ENCODE measurements at regions not wholly inside any gene's neighbourhood (a gene's known extent, or its start where the extent isn't known, plus 50 kb on each side); places are given as distances from the start of the nearest gene placed in this dataset.

GRCh38 chr10:128875030-128875744 is 591.9 kb upstream of the MGMT start:
- H3K9me3 Mint-ChIP-seq = peaks cover 76% of the 10 kb centered on the region

DNA sequence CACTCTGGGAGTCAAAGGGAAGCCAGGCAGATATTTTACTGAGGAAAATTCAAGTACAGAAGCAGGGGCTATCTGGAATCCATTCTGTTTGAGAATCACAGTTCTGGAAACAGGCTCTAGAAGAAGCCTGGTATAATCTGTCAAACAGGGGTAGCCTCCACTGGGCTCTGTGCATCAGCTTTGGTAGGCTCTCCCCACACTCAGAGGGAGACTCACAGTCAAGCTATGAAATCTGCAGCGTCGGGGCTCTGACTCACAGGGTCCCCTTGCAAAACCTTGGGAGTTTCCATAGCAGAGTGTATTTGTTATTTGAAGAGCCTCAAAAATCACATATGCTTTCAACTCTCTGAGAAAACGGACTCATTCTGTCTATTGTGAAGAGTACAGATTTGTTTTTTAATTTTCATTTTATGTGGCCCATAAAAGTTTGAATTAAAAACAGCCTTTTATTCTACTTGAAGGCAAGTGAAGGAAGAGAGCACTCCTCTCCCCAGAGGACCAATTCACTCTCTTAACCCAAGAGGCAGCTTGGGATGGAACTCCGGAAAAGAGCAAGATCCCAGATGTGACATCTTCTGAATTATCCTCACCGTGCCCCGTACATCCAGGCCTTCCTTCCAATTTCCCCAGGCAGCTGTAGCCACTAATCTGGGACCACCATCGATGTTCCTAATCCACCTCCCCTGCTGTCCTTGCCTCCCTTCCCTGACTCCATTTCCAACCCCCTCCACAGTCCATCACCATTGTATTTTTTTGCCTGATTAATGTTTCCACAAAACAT is 590.9 kb upstream of the MGMT start:
- Mint-ChIP-seq H3K27me3 (ENCODE audit: insufficient read depth) (peaks cover 4% of the 10 kb centered on the region), H3K36me3 (ENCODE audit: low read depth) (peaks cover 10% of the 10 kb centered on the region; the same call in 1 of the 2 replicates), H3K4me1 (ENCODE audit: low read depth) (no peaks in the 10 kb centered on the region), H3K4me3 (no peak overlapping the region), H3K27ac (no peak overlapping the region), H3K9me3 (peaks cover 76% of the 10 kb centered on the region)
- TF ChIP-seq, protein P1, sequence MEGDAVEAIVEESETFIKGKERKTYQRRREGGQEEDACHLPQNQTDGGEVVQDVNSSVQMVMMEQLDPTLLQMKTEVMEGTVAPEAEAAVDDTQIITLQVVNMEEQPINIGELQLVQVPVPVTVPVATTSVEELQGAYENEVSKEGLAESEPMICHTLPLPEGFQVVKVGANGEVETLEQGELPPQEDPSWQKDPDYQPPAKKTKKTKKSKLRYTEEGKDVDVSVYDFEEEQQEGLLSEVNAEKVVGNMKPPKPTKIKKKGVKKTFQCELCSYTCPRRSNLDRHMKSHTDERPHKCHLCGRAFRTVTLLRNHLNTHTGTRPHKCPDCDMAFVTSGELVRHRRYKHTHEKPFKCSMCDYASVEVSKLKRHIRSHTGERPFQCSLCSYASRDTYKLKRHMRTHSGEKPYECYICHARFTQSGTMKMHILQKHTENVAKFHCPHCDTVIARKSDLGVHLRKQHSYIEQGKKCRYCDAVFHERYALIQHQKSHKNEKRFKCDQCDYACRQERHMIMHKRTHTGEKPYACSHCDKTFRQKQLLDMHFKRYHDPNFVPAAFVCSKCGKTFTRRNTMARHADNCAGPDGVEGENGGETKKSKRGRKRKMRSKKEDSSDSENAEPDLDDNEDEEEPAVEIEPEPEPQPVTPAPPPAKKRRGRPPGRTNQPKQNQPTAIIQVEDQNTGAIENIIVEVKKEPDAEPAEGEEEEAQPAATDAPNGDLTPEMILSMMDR (IDR thresholded peaks at IDR 0.05) = no peak
- DNase-seq = peak; percentile 1

More at GRCh38 chr10:128875030-128875744, 591.9 kb upstream of the MGMT start:
- H3K27ac Mint-ChIP-seq = no peak overlapping the region
- TF ChIP-seq, protein P1 (IDR thresholded peaks at IDR 0.05) = no peak
- H3K27me3 Mint-ChIP-seq (ENCODE audit: insufficient read depth) = peaks cover 4% of the 10 kb centered on the region
- peaks cover 14% of the 10 kb centered on the region; the same call in 1 of the 2 replicates for H3K36me3 Mint-ChIP-seq (ENCODE audit: low read depth)
- no peak for DNase-seq
- no peak overlapping the region for H3K4me3 Mint-ChIP-seq
- H3K4me1 Mint-ChIP-seq (ENCODE audit: low read depth) = no peaks in the 10 kb centered on the region

DNA sequence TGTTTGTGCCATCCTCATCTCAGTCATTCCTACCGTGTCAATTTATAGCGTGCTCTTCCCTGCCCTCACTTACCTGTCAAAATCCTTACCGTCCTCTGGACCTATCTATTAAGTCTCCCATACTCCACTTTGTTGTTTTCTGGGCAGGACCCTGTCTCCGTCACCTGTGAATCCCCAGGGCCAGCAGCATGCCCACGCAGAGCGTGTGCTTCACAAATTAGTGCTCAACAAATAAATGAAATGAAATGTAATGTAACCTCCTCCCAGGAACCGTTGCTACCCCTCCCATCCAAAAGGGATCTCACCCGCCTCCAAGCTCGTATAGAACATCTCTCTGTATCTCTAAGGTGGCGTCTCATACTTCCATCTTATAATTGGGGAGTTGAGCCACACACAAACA is 589.9 kb upstream of the MGMT start:
- Mint-ChIP-seq H3K27ac (no peak overlapping the region), H3K4me3 (no peak overlapping the region), H3K27me3 (ENCODE audit: insufficient read depth) (no peaks in the 10 kb centered on the region), H3K36me3 (ENCODE audit: low read depth) (0 out of 2 replicates have a peak, but pooled peaks cover 5% of the 10 kb centered on the region), H3K9me3 (peaks cover 80% of the 10 kb centered on the region), H3K4me1 (ENCODE audit: low read depth) (no peaks in the 10 kb centered on the region)
- no peak for DNase-seq
- TF ChIP-seq, protein P1 (IDR thresholded peaks at IDR 0.05) = no peak

DNA sequence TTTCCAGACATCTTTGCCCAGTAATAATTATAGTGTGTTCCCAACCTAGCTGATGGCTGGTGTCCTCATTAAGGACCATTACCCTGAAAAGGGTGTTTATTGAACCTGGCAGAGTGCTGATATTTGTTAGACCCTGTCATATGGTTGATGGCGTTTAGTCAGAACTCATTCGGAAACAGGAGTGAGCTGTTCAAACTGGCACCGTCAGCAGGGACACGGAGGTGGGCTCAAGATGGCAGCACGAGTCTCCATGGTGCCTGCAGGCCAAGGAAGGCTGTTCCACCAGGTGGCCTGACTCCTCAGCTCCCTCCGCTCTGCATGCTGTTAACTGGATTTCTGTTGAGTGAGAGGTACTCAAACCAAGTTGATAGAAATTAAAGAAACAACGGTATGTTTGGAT is 589.1 kb upstream of the MGMT start:
- no peak for DNase-seq
- no peaks in the 10 kb centered on the region for H3K4me1 Mint-ChIP-seq (ENCODE audit: low read depth)
- no peaks in the 10 kb centered on the region for H3K27me3 Mint-ChIP-seq (ENCODE audit: insufficient read depth)
- H3K36me3 Mint-ChIP-seq (ENCODE audit: low read depth) = 0 out of 2 replicates have a peak, but pooled peaks cover 5% of the 10 kb centered on the region
- TF ChIP-seq, protein P1 (IDR thresholded peaks at IDR 0.05) = no peak
- H3K9me3 Mint-ChIP-seq = peaks cover 81% of the 10 kb centered on the region
- no peak overlapping the region for H3K27ac Mint-ChIP-seq
- H3K4me3 Mint-ChIP-seq = no peak overlapping the region

DNA sequence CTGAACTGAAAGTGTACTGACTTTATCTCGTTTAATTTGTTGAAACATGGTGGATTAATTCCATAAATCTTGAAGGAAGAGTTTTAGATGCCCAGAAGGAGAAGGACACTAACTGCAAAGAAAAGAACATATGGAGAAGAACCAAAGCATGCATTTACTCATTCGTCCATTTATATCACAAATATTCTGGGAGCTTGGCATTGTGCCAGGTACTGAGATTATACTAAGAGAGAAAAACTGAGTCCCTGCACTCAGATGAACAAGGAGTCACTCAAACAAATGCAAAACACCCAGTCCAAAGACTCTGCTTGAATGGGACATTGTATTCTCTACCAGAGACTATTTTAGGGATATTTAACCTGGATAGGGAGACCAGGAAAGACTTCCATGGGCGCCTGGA is 588.0 kb upstream of the MGMT start:
- Mint-ChIP-seq H3K9me3 (peaks cover 75% of the 10 kb centered on the region), H3K4me1 (ENCODE audit: low read depth) (no peaks in the 10 kb centered on the region), H3K4me3 (no peak overlapping the region), H3K36me3 (ENCODE audit: low read depth) (0 out of 2 replicates have a peak, but pooled peaks cover 5% of the 10 kb centered on the region), H3K27ac (no peak overlapping the region), H3K27me3 (ENCODE audit: insufficient read depth) (no peaks in the 10 kb centered on the region)
- no peak for DNase-seq
- TF ChIP-seq, protein P1 (IDR thresholded peaks at IDR 0.05) = no peak

All from HFFc6 (cell line).